GM18858 (cell line): ENCODE measurements at regions not wholly inside any gene's neighbourhood (a gene's known extent, or its start where the extent isn't known, plus 50 kb on each side); places are given as distances from the start of the nearest gene placed in this dataset.
"Not testable (repeated sequence)": the region's sequence is repeated elsewhere in the genome, so short reads cannot be mapped to it uniquely, and the experiment has no call there.

Experiments used
- ATAC-seq: cut with Tn5 transposase; IDR thresholded peaks from one replicate; pipeline ENCODE4 v1.9.1; 2021; ENCODE audit not compliant: unreplicated experiment

GRCh38 chr22:47370448-47371262 is 608.2 kb downstream of the TBC1D22A start:
- ATAC-seq: no peak

GRCh38 chr22:47369431-47370015 is 607.1 kb downstream of the TBC1D22A start:
- ATAC-seq: no peak

GRCh38 chr22:47369020-47369419 is 606.6 kb downstream of the TBC1D22A start:
- ATAC-seq: no peak

GRCh38 chr22:47367993-47368945 is 605.8 kb downstream of the TBC1D22A start:
- ATAC-seq: no peak

GRCh38 chr22:47367107-47367690 is 604.7 kb downstream of the TBC1D22A start:
- ATAC-seq: no peak

- no peak for ATAC-seq
These were observed 603.7 kb downstream of the TBC1D22A start for GRCh38 chr22:47366026-47366767.

- ATAC-seq: no peak
These were observed 598.8 kb downstream of the TBC1D22A start for GRCh38 chr22:47361247-47361646.

- ATAC-seq: no peak
These were observed 595.0 kb downstream of the TBC1D22A start for GRCh38 chr22:47357493-47357892.

GRCh38 chr22:47357086-47357485 is 594.6 kb downstream of the TBC1D22A start:
- ATAC-seq: no peak

- no peak for ATAC-seq
These were observed 594.1 kb downstream of the TBC1D22A start for GRCh38 chr22:47356511-47357011.

GRCh38 chr22:47355776-47356510 is 593.5 kb downstream of the TBC1D22A start:
- no peak for ATAC-seq

- ATAC-seq: no peak
These were observed 592.9 kb downstream of the TBC1D22A start for GRCh38 chr22:47355388-47355725.

GRCh38 chr22:47354668-47355387 is 592.4 kb downstream of the TBC1D22A start:
- ATAC-seq: no peak

GRCh38 chr22:47352920-47353700 is 590.7 kb downstream of the TBC1D22A start:
- ATAC-seq: no peak

GRCh38 chr22:47351836-47352579 is 589.6 kb downstream of the TBC1D22A start:
- ATAC-seq: no peak

GRCh38 chr22:47346287-47346686 is 583.8 kb downstream of the TBC1D22A start:
- ATAC-seq: not testable (repeated sequence)

- ATAC-seq: no peak
These were observed 582.6 kb downstream of the TBC1D22A start for GRCh38 chr22:47345025-47345424.
